Activated CD4-positive, alpha-beta memory T cell treated with anti-CD3 and anti-CD28 coated beads, Interleukin-2, amount 10 ng/mL, durations not matched to agents 7 days and 5 days (primary cell): ENCODE measurements at regions not wholly inside any gene's neighbourhood (a gene's known extent, or its start where the extent isn't known, plus 50 kb on each side); places are given as distances from the start of the nearest gene placed in this dataset.

Source experiments
- CTCF ChIA-PET: fragments of 350-600 bp; sonication (Branson Sonifier 250); formaldehyde crosslinking; loops from one replicate; lab custom pipeline; 2021; ENCODE audit warnings: antibody characterized with exemption, inconsistent platforms; lab: Charles Lee
- POLR2A ChIA-PET: fragments of 350-600 bp; sonication (Branson Sonifier 250); formaldehyde crosslinking; loops from one replicate; lab custom pipeline; 2021; ENCODE audit warnings: antibody characterized with exemption; lab: Charles Lee
- DNase-seq: peaks from one replicate; pipeline ENCODE4 v3.0.0-alpha.2; 2020
- H3K27ac Mint-ChIP-seq: one replicate; pipeline ENCODE4 v1.8.0; 2021; ENCODE audit warnings: mild to moderate bottlenecking, mixed read lengths
- H3K27me3 Mint-ChIP-seq: one replicate; pipeline ENCODE4 v1.8.0; 2021; ENCODE audit warnings: mixed read lengths
- H3K36me3 Mint-ChIP-seq: one replicate; pipeline ENCODE4 v1.8.0; 2021; ENCODE audit warnings: low read depth, mixed read lengths
- H3K4me1 Mint-ChIP-seq: one replicate; pipeline ENCODE4 v1.8.0; 2021; ENCODE audit warnings: mixed read lengths
- H3K4me3 Mint-ChIP-seq: one replicate; pipeline ENCODE4 v1.8.0; 2021; ENCODE audit warnings: mild to moderate bottlenecking, mixed read lengths
- H3K9me3 Mint-ChIP-seq: one replicate; pipeline ENCODE4 v1.8.0; 2021; ENCODE audit warnings: mixed read lengths

- H3K27me3 Mint-ChIP-seq, result no peaks in the 10 kb centered on the region
- no peaks in the 10 kb centered on the region for H3K36me3 Mint-ChIP-seq
- no peaks in the 10 kb centered on the region for H3K4me1 Mint-ChIP-seq
- no peak overlapping the region for H3K4me3 Mint-ChIP-seq
- no peaks in the 10 kb centered on the region for H3K9me3 Mint-ChIP-seq
- CTCF ChIA-PET, result interaction anchor here (1.2 kb wide), 2 partner anchors 8 to 262 kb away, joined by 3 read pairs; no protein-coding TSS in a partner anchor
- DNase-seq, result no peak
- no peak overlapping the region for H3K27ac Mint-ChIP-seq
- POLR2A ChIA-PET, result no interaction called here
Measured at GRCh38 chrX:110420771-110421499, 62.3 kb downstream of the RTL9 start.

GRCh38 chrX:110421500-110422455 lies 63.1 kb downstream of the RTL9 start:
- ChIA-PET CTCF (interaction anchor here (1.2 kb wide), 1 partner anchor 9 kb away, joined by 3 read pairs; no protein-coding TSS in a partner anchor), POLR2A (no interaction called here)
- no peaks in the 10 kb centered on the region for H3K4me1 Mint-ChIP-seq
- no peaks in the 10 kb centered on the region for H3K36me3 Mint-ChIP-seq
- no peak for DNase-seq
- H3K9me3 Mint-ChIP-seq, result no peaks in the 10 kb centered on the region
- no peak overlapping the region for H3K4me3 Mint-ChIP-seq
- no peaks in the 10 kb centered on the region for H3K27me3 Mint-ChIP-seq
- no peak overlapping the region for H3K27ac Mint-ChIP-seq

DNA sequence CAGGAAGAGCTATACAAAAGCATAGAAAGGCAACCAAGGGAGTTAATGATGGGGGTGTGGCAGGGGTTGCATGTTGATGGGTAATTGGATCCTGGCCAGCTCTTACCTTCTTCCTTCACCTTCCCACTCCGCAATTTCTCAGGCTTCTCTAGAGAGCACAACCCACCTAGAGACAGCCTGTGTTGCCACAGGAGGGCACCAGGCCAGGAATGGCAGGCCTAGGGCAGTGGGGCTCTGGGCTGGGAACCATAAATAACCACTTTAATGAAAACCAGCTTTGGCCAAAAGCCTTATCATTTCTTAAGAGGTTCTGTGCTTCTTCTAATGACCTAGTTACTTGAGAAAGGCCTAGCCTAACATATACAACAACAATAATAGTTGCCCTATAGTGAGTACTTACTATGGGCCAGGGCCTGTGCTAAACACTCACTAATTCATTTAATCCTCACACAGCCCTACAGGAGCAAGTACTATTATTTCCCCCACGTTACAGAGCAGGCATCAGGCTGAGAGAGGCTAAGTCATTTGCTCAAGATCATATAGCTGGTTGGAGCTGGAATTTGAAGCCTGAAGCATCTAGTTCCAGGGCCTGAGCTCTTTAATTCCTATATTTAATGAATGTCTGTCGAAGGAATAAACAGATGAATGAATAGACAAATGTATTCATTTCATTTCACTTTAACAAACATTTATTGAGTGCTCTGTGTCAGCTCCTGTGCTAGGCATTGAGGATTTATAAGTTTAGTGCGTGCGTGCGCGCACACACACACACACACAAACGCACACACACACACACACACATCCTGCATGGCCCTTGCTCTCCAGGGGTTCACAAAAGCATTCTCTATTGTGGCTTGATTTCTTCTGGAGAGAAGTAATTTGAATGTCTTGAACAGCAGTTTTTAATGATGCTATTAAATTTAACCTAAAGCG lies 66.8 kb downstream of the RTL9 start:
- Mint-ChIP-seq H3K27me3 (peaks cover 4% of the 10 kb centered on the region), H3K36me3 (no peaks in the 10 kb centered on the region), H3K4me3 (no peak overlapping the region), H3K9me3 (no peaks in the 10 kb centered on the region), H3K27ac (no peak overlapping the region), H3K4me1 (no peaks in the 10 kb centered on the region)
- no peak for DNase-seq
- POLR2A ChIA-PET, result no interaction called here
- CTCF ChIA-PET, result interaction anchor here (0.9 kb wide), 1 partner anchor 17 kb away, joined by 3 read pairs; no protein-coding TSS in a partner anchor

- ChIA-PET CTCF (interaction anchor here (0.9 kb wide), 1 partner anchor 18 kb away, joined by 3 read pairs; no protein-coding TSS in a partner anchor), POLR2A (no interaction called here)
Measured at GRCh38 chrX:110426155-110426504, 67.5 kb downstream of the RTL9 start.

GRCh38 chrX:110427076-110427475 lies 68.4 kb downstream of the RTL9 start:
- Mint-ChIP-seq H3K9me3 (no peaks in the 10 kb centered on the region), H3K4me1 (no peaks in the 10 kb centered on the region), H3K4me3 (no peak overlapping the region), H3K27me3 (peaks cover 4% of the 10 kb centered on the region), H3K36me3 (no peaks in the 10 kb centered on the region), H3K27ac (no peak overlapping the region)
- ChIA-PET POLR2A (no interaction called here), CTCF (no interaction called here)
- DNase-seq, result no peak

More at GRCh38 chrX:110426155-110426504, 67.5 kb downstream of the RTL9 start:
- Mint-ChIP-seq H3K4me3 (no peak overlapping the region), H3K9me3 (no peaks in the 10 kb centered on the region), H3K27me3 (peaks cover 4% of the 10 kb centered on the region), H3K4me1 (no peaks in the 10 kb centered on the region), H3K27ac (no peak overlapping the region), H3K36me3 (no peaks in the 10 kb centered on the region)
- DNase-seq, result no peak

DNA sequence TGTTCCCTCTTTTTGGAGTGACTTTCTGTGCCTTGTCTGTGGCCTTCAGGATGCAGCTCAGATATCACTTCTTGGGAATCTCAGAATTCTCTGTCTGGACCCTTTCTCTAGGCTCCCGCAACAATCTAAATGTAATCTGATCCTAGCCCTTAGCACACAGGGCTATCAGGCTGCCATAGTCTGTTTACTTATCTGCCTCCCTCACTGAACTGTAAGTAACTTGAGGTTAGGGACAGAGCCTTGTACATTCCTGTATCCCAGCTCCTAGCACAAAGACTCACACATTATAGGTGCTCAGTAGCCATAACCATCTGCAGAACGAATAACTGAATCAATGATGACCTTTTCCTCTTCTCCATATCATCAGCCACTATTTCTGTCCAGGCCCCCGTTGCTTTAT lies 69.5 kb downstream of the RTL9 start:
- POLR2A ChIA-PET, result no interaction called here
- H3K36me3 Mint-ChIP-seq, result no peaks in the 10 kb centered on the region
- H3K4me3 Mint-ChIP-seq, result no peak overlapping the region
- DNase-seq, result no peak
- H3K9me3 Mint-ChIP-seq, result no peaks in the 10 kb centered on the region
- H3K27ac Mint-ChIP-seq, result no peak overlapping the region
- CTCF ChIA-PET, result no interaction called here
- H3K4me1 Mint-ChIP-seq, result no peaks in the 10 kb centered on the region
- H3K27me3 Mint-ChIP-seq, result peaks cover 4% of the 10 kb centered on the region

DNA sequence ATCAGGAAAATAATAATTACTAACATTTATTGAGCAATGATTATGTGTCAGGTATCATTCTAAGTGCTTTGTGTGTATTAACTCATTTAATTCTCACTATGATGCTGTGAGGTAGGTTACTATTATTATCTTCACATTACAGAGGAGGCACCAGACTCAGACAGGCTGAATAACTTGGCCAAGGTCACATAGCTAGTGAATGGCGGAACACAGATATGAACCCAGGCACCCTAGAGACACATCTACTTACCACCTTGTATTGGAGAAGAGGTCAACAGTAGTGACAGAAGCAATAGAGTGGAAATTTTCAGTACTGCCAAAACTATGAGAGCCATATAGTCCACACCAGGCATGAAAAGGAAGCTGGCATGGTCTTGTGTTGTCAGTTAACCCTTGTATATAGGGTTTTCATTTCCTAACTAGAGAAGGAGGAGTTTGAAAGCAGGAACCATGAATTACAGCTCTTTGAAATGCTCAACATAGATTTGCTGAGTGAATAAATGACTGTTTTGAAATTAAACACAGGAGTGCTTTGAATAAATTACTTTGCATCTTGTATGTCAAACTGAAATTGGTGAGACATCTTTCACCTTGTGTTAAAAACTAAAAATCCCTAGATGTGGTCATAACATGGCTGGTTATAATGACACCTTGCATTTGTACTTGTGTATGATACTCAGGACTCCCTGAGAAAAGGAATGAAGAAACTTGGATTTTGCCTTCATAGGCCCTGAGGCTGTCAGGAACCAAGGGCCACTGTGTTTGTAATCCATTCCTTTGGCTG lies 71.8 kb downstream of the RTL9 start:
- H3K27ac Mint-ChIP-seq, result no peak overlapping the region
- CTCF ChIA-PET, result no interaction called here
- H3K27me3 Mint-ChIP-seq, result peaks cover 4% of the 10 kb centered on the region
- no peaks in the 10 kb centered on the region for H3K4me1 Mint-ChIP-seq
- POLR2A ChIA-PET, result no interaction called here
- no peak for DNase-seq
- no peak overlapping the region for H3K4me3 Mint-ChIP-seq
- H3K36me3 Mint-ChIP-seq, result no peaks in the 10 kb centered on the region
- no peaks in the 10 kb centered on the region for H3K9me3 Mint-ChIP-seq

- H3K36me3 Mint-ChIP-seq, result no peaks in the 10 kb centered on the region
- ChIA-PET POLR2A (no interaction called here), CTCF (no interaction called here)
- no peak overlapping the region for H3K4me3 Mint-ChIP-seq
- H3K27me3 Mint-ChIP-seq, result peaks cover 4% of the 10 kb centered on the region
- DNase-seq, result no peak
- no peaks in the 10 kb centered on the region for H3K9me3 Mint-ChIP-seq
- no peak overlapping the region for H3K27ac Mint-ChIP-seq
- H3K4me1 Mint-ChIP-seq, result no peaks in the 10 kb centered on the region
Measured at GRCh38 chrX:110432091-110432905, 73.7 kb downstream of the RTL9 start.

- no peak overlapping the region for H3K4me3 Mint-ChIP-seq
- no peaks in the 10 kb centered on the region for H3K9me3 Mint-ChIP-seq
- ChIA-PET POLR2A (no interaction called here), CTCF (no interaction called here)
- no peaks in the 10 kb centered on the region for H3K36me3 Mint-ChIP-seq
- peaks cover 1% of the 10 kb centered on the region for H3K27me3 Mint-ChIP-seq
- H3K27ac Mint-ChIP-seq, result no peak overlapping the region
- no peaks in the 10 kb centered on the region for H3K4me1 Mint-ChIP-seq
- no peak for DNase-seq
Measured at GRCh38 chrX:110432906-110433215, 74.2 kb downstream of the RTL9 start.

- Mint-ChIP-seq H3K27ac (no peak overlapping the region), H3K4me1 (no peaks in the 10 kb centered on the region), H3K9me3 (no peaks in the 10 kb centered on the region), H3K4me3 (no peak overlapping the region), H3K27me3 (peaks cover 1% of the 10 kb centered on the region), H3K36me3 (no peaks in the 10 kb centered on the region)
- CTCF ChIA-PET, result no interaction called here
- DNase-seq, result no peak
- POLR2A ChIA-PET, result no interaction called here
Measured at GRCh38 chrX:110435196-110435595, 76.5 kb downstream of the RTL9 start.

- ChIA-PET CTCF (interaction anchor here (1.0 kb wide), 1 partner anchor 411 kb away, joined by 4 read pairs; no protein-coding TSS in a partner anchor), POLR2A (no interaction called here)
- H3K36me3 Mint-ChIP-seq, result no peaks in the 10 kb centered on the region
- H3K4me1 Mint-ChIP-seq, result no peaks in the 10 kb centered on the region
- DNase-seq, result no peak
- no peak overlapping the region for H3K27ac Mint-ChIP-seq
- H3K4me3 Mint-ChIP-seq, result no peak overlapping the region
- H3K9me3 Mint-ChIP-seq, result no peaks in the 10 kb centered on the region
- H3K27me3 Mint-ChIP-seq, result peaks cover 1% of the 10 kb centered on the region
Measured at GRCh38 chrX:110436523-110436922, 77.9 kb downstream of the RTL9 start.
